NCI-H82 treated with DMSO at 0.1 percent for 48 hours (cell line): ENCODE measurements at regions not wholly inside any gene's neighbourhood (a gene's known extent, or its start where the extent isn't known, plus 50 kb on each side); places are given as distances from the start of the nearest gene placed in this dataset.
"Not testable (repeated sequence)": the region's sequence is repeated elsewhere in the genome, so short reads cannot be mapped to it uniquely, and the experiment has no call there.

ENCODE experiments used
- DNase-seq: peaks from one replicate; lab custom pipeline; 2025; ENCODE audit not compliant: unreplicated experiment; lab: John Stamatoyannopoulos, UW

- no peak for DNase-seq
Observed at GRCh38 chr5:23451156-23451555, 56.3 kb upstream of the PRDM9 start.

DNA sequence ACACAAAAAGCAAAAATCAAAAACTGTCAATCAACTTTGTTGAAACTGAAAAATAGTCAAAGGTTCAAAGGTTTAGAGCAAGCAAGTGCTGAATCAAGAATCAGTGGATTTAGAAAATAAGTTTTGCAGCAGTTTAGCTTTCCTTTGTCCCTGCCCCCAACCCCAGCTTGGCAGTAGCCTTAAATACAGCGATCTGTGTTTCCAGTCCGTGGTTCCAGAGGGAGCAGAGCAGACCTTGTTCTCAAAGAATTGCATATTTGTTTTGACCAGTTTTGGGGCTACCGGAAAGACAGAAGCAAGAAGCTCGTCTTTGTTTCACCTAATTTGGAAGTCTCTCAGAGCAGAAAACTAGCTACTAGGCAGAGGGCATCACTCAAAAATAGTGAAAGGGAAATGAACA lies 57.2 kb upstream of the PRDM9 start:
- no peak for DNase-seq

DNA sequence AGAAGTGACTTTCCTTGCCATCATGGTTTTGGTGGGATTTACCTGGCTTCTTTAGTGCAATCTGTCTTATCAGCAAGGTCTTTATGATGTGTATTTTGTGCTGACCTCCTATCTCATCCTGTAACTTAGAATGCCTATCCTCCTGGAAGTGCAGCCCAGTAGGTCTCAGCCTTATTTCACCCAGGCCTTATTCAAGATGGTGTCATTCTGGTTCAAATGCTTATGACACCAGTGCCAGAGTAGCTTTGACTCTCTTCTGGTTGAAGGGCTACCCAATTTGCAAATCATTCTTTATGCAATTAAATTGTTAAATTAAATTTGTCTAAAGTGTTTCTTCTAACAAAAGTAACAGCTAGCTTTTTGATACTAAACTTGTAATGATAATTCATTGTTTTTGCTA lies 58.8 kb upstream of the PRDM9 start:
- DNase-seq = no peak

DNA sequence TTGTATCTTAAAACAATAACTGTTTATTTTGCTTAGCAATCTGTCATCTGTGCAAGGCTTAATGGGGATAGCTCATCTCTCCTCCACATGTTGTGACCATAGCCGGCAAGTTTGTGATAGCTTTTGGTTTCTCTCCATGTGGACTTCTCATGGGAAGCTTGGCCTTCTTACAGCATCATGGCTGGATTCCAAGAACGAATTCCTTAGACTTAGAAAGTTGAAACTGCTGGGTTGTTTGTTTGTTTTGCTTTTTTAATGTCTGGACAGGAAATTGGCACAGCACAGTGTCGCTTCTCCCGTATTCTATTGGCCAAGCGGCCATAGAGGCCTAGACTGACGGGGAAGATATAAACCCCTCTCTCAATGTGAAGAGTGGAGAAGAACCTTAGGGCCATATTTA lies 61.0 kb upstream of the PRDM9 start:
- no peak for DNase-seq

GRCh38 chr5:23445573-23445972 lies 61.8 kb upstream of the PRDM9 start:
- no peak for DNase-seq

- no peak for DNase-seq
Observed at GRCh38 chr5:23440703-23441102, 66.7 kb upstream of the PRDM9 start.

DNA sequence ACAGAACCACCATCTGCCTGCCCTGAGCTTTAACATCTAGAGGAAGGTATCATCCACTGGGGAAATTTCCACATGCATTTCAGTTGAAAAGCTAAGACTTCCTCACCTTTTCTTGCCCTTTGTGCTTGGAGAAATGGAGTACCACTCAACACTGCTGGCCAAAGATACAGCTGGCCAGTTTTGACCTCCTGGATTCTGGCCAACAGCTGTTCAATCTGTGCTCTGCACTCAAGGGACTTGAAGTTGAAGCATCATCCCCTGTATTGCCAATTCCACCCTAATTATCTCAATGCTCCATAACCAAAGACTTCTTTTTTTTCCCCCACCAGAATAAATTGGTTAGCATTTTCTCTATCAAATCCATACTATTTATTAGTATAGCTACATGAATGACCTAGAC lies 70.4 kb upstream of the PRDM9 start:
- DNase-seq = no peak

- DNase-seq = no peak
Observed at GRCh38 chr5:23433534-23434315, 73.7 kb upstream of the PRDM9 start.

GRCh38 chr5:23428705-23429104 lies 78.7 kb upstream of the PRDM9 start:
- no peak for DNase-seq

DNA sequence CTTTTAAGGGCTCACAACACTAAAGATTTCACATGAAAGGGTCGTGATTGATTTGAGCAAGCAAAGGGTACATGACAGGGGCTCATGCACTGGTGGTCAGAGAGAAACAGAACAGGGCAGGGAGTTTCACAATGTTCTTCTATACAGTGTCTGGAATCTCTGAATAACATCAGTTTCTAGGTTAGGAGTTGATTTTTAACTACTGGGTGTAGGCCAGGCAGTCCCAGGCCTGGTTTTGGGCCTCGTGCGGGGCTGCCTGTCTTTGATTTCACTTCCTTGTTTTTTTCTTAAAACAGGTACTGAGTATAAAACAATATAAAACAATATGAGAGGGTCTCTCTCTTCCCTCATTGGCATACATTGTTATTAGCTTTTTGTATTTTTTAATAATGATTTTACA lies 87.2 kb upstream of the PRDM9 start:
- not testable (repeated sequence) for DNase-seq

DNA sequence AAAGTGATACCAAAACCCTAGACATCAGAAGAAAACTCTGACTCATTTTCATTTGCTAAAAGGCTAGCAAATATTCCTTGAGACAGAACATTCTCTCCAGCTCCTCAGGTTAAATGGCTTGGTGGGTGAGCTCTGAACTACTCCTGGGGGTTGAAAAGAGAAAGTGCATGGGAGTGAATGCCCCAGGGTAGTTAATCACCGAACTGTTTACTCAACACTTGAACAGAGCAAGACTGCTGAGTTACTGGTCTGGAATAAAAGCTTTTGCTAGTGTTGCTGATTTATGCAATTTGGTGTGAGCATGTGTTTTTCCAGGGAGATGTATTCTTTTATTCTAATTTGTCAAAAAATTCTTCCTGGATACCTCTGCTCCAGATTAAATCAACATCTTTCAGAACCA lies 88.3 kb upstream of the PRDM9 start:
- no peak for DNase-seq

GRCh38 chr5:23412515-23412914 lies 94.9 kb upstream of the PRDM9 start:
- DNase-seq = no peak

DNA sequence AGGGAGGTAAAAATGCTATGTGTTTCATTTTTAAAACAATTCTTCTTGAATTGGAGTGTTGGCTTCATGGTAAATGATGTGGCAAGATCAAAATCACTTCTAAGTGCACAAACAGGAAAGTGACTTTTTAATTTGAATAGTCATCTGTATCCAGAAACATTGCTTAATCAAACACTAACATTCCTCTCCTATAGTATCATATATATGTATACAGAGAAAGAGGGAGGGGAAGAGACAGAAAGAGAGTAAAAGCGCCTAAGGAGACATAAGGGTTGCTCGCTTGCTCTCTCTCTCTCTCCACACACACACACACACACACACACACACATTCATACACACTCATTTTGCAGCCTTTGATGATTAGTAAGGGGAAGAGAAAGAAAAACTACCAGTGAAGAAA lies 95.4 kb upstream of the PRDM9 start:
- no peak for DNase-seq

DNA sequence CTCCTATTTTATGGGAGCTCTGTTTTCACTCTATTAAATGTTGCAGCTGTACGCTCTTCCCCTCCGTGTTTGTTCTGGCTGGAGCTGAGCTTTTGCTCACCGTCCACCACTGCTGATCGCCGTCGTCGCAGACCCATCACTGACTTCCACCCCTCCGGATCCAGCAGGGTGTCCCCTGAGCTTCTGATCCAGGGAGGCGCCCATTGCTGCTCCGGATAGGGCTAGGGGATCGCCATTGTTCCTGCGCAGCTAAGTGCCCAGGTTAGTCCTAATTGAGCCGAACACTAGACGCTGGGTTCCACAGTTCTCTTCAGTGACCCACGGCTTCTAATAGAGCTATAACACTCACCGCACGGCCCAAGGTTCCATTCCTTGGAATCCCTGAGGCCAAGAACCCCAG lies 96.2 kb upstream of the PRDM9 start:
- DNase-seq = no peak

GRCh38 chr5:23410775-23411174 lies 96.6 kb upstream of the PRDM9 start:
- DNase-seq = not testable (repeated sequence)

GRCh38 chr5:23405316-23406068 lies 101.9 kb upstream of the PRDM9 start:
- no peak for DNase-seq

- DNase-seq = no peak
Observed at GRCh38 chr5:23402585-23402984, 104.8 kb upstream of the PRDM9 start.

GRCh38 chr5:23400951-23401350 lies 106.5 kb upstream of the PRDM9 start:
- DNase-seq = no peak

- no peak for DNase-seq
Observed at GRCh38 chr5:23396346-23396745, 111.1 kb upstream of the PRDM9 start.

DNA sequence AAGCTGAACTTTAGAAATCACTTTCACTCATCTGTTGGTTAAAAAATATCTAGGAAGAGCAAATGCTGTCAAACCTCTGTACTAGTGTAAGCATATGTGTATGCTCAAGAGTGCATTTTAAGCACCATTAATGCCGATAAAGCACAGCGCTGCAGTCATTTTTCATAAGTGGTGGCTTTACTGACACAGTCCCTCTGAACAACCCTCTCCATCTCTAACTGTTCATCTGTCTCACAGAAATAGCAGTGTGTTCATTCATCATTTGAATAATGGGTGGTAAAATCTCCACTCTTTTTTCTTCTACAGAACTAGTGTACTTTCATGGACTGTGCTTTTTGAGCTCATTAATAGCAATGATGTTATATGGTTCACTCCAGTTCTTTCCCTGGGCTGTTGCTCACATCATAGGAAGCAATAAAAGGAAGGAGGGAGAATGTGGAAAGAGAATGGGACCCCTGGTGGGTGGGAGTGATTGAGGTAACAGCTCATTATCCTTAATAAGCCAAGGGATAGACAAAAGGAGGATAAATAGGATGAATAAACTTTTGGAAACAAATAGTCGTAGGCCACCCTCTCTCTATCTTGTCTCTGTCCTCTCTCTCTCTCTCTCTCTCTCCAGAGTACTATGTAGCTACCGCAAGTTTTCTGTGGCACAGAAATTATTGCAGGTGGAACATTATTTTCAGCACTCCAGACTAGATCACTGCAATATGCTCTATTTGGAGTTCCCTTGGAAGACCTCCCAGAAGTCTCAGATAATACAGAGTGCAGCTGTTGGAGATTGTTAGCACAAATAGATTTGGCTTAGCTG lies 117.9 kb upstream of the PRDM9 start:
- DNase-seq = no peak

- DNase-seq = no peak
Observed at GRCh38 chr5:23385036-23385435, 122.4 kb upstream of the PRDM9 start.

GRCh38 chr5:23372177-23372576 lies 135.2 kb upstream of the PRDM9 start:
- DNase-seq = no peak
